B cell (primary cell): ENCODE measurements at regions not wholly inside any gene's neighbourhood (a gene's known extent, or its start where the extent isn't known, plus 50 kb on each side); places are given as distances from the start of the nearest gene placed in this dataset.

Source experiments
- ATAC-seq: fragments of 200-7000 bp; cut with Tn5 transposase; one replicate; pipeline ENCODE4 v1.10.0; 2021; ENCODE audit warnings: low read depth, mild to moderate bottlenecking, moderate number of reproducible peaks, moderate library complexity
- CTCF ChIA-PET: fragments of 350-600 bp; sonication (Branson Sonifier 250); formaldehyde crosslinking; loops from one replicate; lab custom pipeline; 2021; ENCODE audit warnings: antibody characterized with exemption, inconsistent platforms; lab: Charles Lee
- POLR2A ChIA-PET: fragments of 350-600 bp; sonication (Branson Sonifier 250); formaldehyde crosslinking; loops from one replicate; lab custom pipeline; 2021; ENCODE audit warnings: antibody characterized with exemption; lab: Charles Lee
- DNase-seq: peaks from one replicate; pipeline ENCODE4 v3.0.0; 2013
- H2AFZ ChIP-seq: 2 replicates; pipeline ENCODE4 v1.6.1; 2012; ENCODE audit warnings: mild to moderate bottlenecking, low read depth, low read length; ENCODE audit not compliant: insufficient read depth, poor library complexity, severe bottlenecking
- H3K27ac ChIP-seq, 2 donors: 1 replicate in 1 of 2; 2 replicates in 1 of 2; pipeline ENCODE4 v1.5.1; 2012 to 2013; ENCODE audit warnings: low read length in 2 of 2, mild to moderate bottlenecking in 2 of 2, moderate library complexity in 1 of 2
- H3K27me3 ChIP-seq, 4 experiments: fragments of 200-600 bp in 1 of 4; sonication (generic) in 1 of 4; replicated peaks in 1 of 4; 1 replicate in 2 of 4; 2 replicates in 2 of 4; pipeline versions ENCODE4 v1.6.1 to v1.7.0; 2013 to 2016; ENCODE audit warnings: low read length in 3 of 4, mild to moderate bottlenecking in 2 of 4, mixed read lengths in 1 of 4, moderate library complexity in 1 of 4; ENCODE audit not compliant: insufficient read depth in 4 of 4, control insufficient read depth in 3 of 4; ENCODE audit errors: control extremely low read depth in 1 of 4
- H3K36me3 ChIP-seq, 2 experiments: replicated peaks in 1 of 2; 1 replicate in 1 of 2; 2 replicates in 1 of 2; pipeline versions ENCODE4 v1.6.1 to v1.7.1; 2013; ENCODE audit warnings: low read length in 1 of 2; ENCODE audit not compliant: insufficient read depth in 2 of 2, control insufficient read depth in 1 of 2; ENCODE audit errors: control extremely low read depth in 1 of 2, extremely low read depth in 1 of 2
- H3K4me1 ChIP-seq, 2 donors: fragments of 200-600 bp in 1 of 2; sonication (generic) in 1 of 2; 1 replicate in 1 of 2; 2 replicates in 1 of 2; pipeline versions ENCODE4 v1.5.1 to v1.6.1; 2013 to 2017; ENCODE audit warnings: low read length in 2 of 2; ENCODE audit not compliant: control insufficient read depth in 2 of 2, insufficient read depth in 2 of 2
- H3K4me2 ChIP-seq: replicated peaks from 2 replicates; pipeline ENCODE3; 2012; ENCODE audit warnings: mild to moderate bottlenecking, low read depth, low read length; ENCODE audit not compliant: poor library complexity, severe bottlenecking
- H3K4me3 ChIP-seq, 5 experiments: fragments of 200-600 bp in 1 of 5; sonication (generic) in 1 of 5; 1 replicate in 3 of 5; 2 replicates in 2 of 5; pipeline versions ENCODE4 v1.5.1 to v1.7.0; 2011 to 2016; ENCODE audit warnings: low read length in 4 of 5, mild to moderate bottlenecking in 4 of 5, low read depth in 2 of 5, control low read depth in 1 of 5, moderate library complexity in 1 of 5; ENCODE audit not compliant: insufficient read depth in 1 of 5; ENCODE audit errors: control extremely low read depth in 1 of 5, extremely low read depth in 1 of 5
- H3K79me2 ChIP-seq: fragments of 200-600 bp; sonication (generic); one replicate; pipeline ENCODE4 v1.6.0; 2016; ENCODE audit warnings: low read length; ENCODE audit not compliant: control insufficient read depth, insufficient read depth
- H3K9ac ChIP-seq: fragments of 200-600 bp; sonication (generic); 2 replicates; pipeline ENCODE4 v1.6.1; 2017; ENCODE audit warnings: mild to moderate bottlenecking, low read length, moderate library complexity
- H3K9me3 ChIP-seq, 3 donors: one replicate each; pipeline versions ENCODE4 v1.6.1 to v1.7.1; 2013; ENCODE audit warnings: low read length in 2 of 3; ENCODE audit not compliant: control insufficient read depth in 2 of 3, insufficient read depth in 1 of 3; ENCODE audit errors: control extremely low read depth in 1 of 3
- H4K20me1 ChIP-seq: 2 replicates; pipeline ENCODE4 v1.6.0; 2012; ENCODE audit warnings: mild to moderate bottlenecking, low read length; ENCODE audit not compliant: insufficient read depth, control insufficient read depth, poor library complexity, severe bottlenecking
- H3K27ac Mint-ChIP-seq: one replicate; pipeline ENCODE4 v1.8.0; 2021; ENCODE audit warnings: mixed read lengths
- H3K27me3 Mint-ChIP-seq: one replicate; pipeline ENCODE4 v1.8.0; 2021; ENCODE audit warnings: mixed read lengths
- H3K4me1 Mint-ChIP-seq: one replicate; pipeline ENCODE4 v1.8.0; 2021; ENCODE audit warnings: mixed read lengths
- H3K4me3 Mint-ChIP-seq: one replicate; pipeline ENCODE4 v1.8.0; 2021; ENCODE audit warnings: mixed read lengths
- H3K9me3 Mint-ChIP-seq: one replicate; pipeline ENCODE4 v1.8.0; 2022; ENCODE audit warnings: mixed read lengths; ENCODE audit not compliant: insufficient read depth
- EZH2 ChIP-seq: IDR thresholded peaks from 2 replicates; pipeline ENCODE4 v1.6.1; 2012; ENCODE audit warnings: borderline replicate concordance, low read depth, mild to moderate bottlenecking, moderate library complexity, low read length; ENCODE audit not compliant: insufficient read depth, poor library complexity, severe bottlenecking
- WGBS: methylation state at CpG from one replicate; pipeline ENCODE4 v1.1.5; 2013; ENCODE audit warnings: missing lambda C conversion rate; ENCODE audit not compliant: insufficient coverage; 5-methylcytosine and 5-hydroxymethylcytosine counted together
- intact Hi-C: fragments of 100-400 bp; cut with micrococcal nuclease; formaldehyde crosslinking; loops from one replicate; pipeline ENCODE4 v1.10.0; 2022
- TF ChIP-seq, protein P1 (sequence below): fragments of 200-600 bp; IDR thresholded peaks from one replicate; pipeline ENCODE4 v1.8.0; 2022; ENCODE audit warnings: antibody characterized with exemption, mild to moderate bottlenecking

GRCh38 chr1:199245946-199246345 is 607.1 kb downstream of the PTPRC start:
- Mint-ChIP-seq H3K9me3 (no peaks in the 10 kb centered on the region), H3K4me1 (peaks cover 14% of the 10 kb centered on the region), H3K27ac (no peak overlapping the region), H3K4me3 (no peak overlapping the region), H3K27me3 (no peaks in the 10 kb centered on the region)
- TF ChIP-seq, protein P1, sequence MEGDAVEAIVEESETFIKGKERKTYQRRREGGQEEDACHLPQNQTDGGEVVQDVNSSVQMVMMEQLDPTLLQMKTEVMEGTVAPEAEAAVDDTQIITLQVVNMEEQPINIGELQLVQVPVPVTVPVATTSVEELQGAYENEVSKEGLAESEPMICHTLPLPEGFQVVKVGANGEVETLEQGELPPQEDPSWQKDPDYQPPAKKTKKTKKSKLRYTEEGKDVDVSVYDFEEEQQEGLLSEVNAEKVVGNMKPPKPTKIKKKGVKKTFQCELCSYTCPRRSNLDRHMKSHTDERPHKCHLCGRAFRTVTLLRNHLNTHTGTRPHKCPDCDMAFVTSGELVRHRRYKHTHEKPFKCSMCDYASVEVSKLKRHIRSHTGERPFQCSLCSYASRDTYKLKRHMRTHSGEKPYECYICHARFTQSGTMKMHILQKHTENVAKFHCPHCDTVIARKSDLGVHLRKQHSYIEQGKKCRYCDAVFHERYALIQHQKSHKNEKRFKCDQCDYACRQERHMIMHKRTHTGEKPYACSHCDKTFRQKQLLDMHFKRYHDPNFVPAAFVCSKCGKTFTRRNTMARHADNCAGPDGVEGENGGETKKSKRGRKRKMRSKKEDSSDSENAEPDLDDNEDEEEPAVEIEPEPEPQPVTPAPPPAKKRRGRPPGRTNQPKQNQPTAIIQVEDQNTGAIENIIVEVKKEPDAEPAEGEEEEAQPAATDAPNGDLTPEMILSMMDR: no peak
- no peak for TF ChIP-seq EZH2
- Histone ChIP-seq H3K27ac (no peak overlapping the region), H3K36me3 (no peaks in the 10 kb centered on the region), H3K9ac (no peak overlapping the region), H3K4me1 (peaks cover 9 to 18% of the 10 kb centered on the region in 2 donors), H3K79me2 (no peaks in the 10 kb centered on the region), H3K27me3 (no peaks in the 10 kb centered on the region), H2AFZ (no peak overlapping the region), H3K4me2 (no peak overlapping the region), H3K9me3 (peaks cover 0 to 4% (median 2%) of the 10 kb centered on the region in 3 donors), H4K20me1 (no peaks in the 10 kb centered on the region), H3K4me3 (no peak overlapping the region)
- intact Hi-C loops: no loop called here
- ChIA-PET POLR2A (no interaction called here), CTCF (no interaction called here)
- no peak for DNase-seq
- 80% methylated on average over 1 of the region's 3 CpGs for WGBS
- ATAC-seq: no peak

DNA sequence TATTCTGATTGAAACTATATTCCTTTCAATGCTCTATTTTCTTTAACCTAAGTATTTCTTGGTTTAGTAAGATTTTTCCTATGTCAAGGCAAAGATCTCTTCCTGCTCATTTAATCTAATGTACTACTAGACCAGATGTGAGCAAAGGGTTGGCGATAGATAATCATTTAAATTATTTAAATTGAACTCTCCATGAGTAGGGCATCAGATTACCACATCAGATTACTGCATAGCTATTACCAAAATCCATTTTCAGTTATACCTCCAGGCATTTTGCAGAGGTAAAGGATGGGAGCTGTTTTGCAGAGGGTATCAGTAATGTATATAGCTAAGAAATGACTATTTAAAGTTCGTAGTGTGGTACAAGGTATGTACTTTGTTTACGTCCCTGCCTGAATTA is 607.9 kb downstream of the PTPRC start:
- POLR2A ChIA-PET: no interaction called here
- no peak for DNase-seq
- Mint-ChIP-seq H3K27ac (no peak overlapping the region), H3K4me3 (no peak overlapping the region), H3K27me3 (no peaks in the 10 kb centered on the region), H3K9me3 (no peaks in the 10 kb centered on the region), H3K4me1 (peaks cover 14% of the 10 kb centered on the region)
- Histone ChIP-seq H2AFZ (no peak overlapping the region), H4K20me1 (no peaks in the 10 kb centered on the region), H3K9ac (no peak overlapping the region), H3K36me3 (no peaks in the 10 kb centered on the region), H3K4me3 (no peak overlapping the region), H3K79me2 (no peaks in the 10 kb centered on the region), H3K4me1 (peaks cover 9 to 18% of the 10 kb centered on the region in 2 donors), H3K4me2 (no peak overlapping the region), H3K9me3 (peaks cover 0 to 4% (median 2%) of the 10 kb centered on the region in 3 donors), H3K27me3 (no peaks in the 10 kb centered on the region), H3K27ac (no peak overlapping the region)
- CTCF ChIA-PET: interaction anchor here (1.4 kb wide), 1 partner anchor 47 kb away, joined by 3 read pairs; no protein-coding TSS in a partner anchor
- ATAC-seq: no peak
- TF ChIP-seq EZH2: no peak
- TF ChIP-seq, protein P1: no peak
- no CpG with 5 or more reads among the region's 3 CpGs for WGBS
- intact Hi-C loops: no loop called here
